ENCODE measurements at regions not wholly inside any gene's neighbourhood (a gene's known extent, or its start where the extent isn't known, plus 50 kb on each side); places are given as distances from the start of the nearest gene placed in this dataset.
"Not testable (repeated sequence)": the region's sequence is repeated elsewhere in the genome, so short reads cannot be mapped to it uniquely, and the experiment has no call there.

DNA sequence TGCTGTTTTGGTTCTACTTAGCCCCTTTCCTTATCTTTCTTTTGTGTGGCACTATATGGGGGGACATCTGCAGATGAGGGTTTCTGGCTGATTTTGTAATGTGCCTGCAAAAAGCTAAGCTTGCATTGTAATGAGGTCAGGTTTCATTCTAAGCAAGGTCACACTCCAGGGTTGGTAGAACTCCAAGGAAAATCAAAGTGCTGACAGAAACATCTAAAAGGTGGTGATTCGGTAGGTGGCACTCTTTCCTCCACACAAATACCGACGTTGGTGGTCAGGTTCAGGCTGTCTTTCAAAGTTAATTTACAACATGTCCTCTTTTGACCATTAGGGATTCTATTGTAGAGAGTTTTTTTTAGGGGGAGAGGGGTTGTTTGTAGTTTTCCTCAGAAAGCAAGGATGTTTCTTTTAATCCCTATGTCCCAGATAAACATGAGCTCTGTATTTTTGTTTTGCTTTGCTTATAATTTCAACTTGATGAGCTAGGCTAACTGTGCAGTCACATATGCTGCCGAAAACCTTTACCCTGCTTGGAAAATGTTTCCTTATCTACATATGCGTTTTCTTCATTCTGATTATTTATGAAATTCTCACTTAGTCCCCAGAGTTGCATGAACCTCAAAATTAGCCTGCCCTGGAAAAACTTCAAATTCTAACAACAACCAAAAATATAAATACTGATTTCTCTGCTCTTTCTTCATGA is 434.2 kb downstream of the PPARGC1A start:
- no peak for DNase-seq (ENCODE audit: missing footprints)
- ATAC-seq: peak; percentile 75
- intact Hi-C loops (cut with DNase I): loop anchor here (10.0 kb wide), 2 partner anchors 359 to 479 kb away; no protein-coding TSS in a partner anchor

DNA sequence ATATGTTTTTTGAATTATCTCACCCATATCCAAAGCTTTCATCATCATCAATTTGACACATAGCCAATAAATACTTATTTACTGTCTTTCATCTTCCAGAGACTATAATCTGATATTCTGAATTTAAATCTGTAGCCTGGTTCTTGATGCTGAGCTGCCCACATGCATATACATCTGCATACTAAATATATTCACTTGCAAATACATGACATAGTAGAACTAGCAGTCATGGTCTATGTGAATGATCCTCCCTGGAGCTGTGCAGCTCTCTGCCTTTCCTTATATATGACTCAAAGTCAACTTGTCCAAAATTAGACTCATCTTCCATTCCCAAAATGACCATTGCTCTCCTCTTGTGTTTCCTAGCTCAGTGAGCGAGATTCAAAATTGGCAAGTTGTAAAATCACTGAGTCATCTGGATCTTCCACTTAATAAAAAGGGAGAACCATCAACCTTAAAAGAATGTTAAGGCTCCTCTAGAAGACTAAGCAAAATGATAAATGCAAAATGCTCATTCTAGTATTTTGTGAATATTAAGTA is 448.2 kb downstream of the PPARGC1A start:
- no peak for ATAC-seq
- intact Hi-C loops (cut with DNase I): no loop called here
- no peak for DNase-seq (ENCODE audit: missing footprints)

DNA sequence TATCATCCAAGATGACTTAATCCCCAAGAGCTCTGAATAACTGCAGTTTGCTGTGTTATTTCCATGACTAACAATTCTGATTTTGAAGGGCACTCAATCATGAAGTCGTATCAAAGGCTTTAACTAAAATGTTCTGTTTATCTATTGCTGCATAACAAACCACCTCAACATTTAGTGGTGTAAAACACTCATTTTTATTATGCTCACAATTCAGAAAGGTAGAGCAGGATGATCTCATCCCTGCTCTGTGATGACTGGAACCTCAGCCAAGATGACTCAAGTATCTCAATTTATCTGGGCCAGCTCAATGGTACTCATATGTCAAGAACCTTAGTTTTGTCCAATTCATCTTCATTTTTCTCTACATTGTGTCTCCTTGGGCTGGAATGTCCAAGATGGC is 451.1 kb downstream of the PPARGC1A start:
- ATAC-seq (no peak), DNase-seq (ENCODE audit: missing footprints) (no peak)
- intact Hi-C loops (cut with DNase I): no loop called here

GRCh38 chr4:23429497-23429896 is 460.4 kb downstream of the PPARGC1A start:
- DNase-seq (ENCODE audit: missing footprints) (no peak), ATAC-seq (no peak)
- intact Hi-C loops (cut with DNase I): no loop called here

DNA sequence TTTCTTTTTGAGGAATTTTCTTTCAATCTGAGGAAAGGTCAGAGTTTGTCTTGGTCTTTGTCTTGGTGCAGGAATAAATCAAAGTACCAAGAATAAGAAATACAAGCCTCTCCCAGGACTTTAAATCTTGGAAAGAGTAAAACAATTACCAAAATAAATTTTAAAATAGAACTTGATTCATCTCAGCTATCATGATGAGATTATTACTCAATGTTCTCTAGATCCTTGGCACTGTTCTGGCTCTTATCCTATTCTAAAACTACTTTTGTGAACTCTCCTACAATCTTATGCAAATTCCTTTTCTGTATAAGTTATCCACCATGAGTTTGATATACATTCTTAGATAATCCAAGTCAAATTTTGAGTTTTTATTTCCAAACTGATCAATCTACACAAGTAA is 464.3 kb downstream of the PPARGC1A start:
- ATAC-seq: no peak
- intact Hi-C loops (cut with DNase I): no loop called here
- no peak for DNase-seq (ENCODE audit: missing footprints)

- no peak for DNase-seq (ENCODE audit: missing footprints)
- intact Hi-C loops (cut with DNase I): no loop called here
- ATAC-seq: no peak
These were observed 466.3 kb downstream of the PPARGC1A start for GRCh38 chr4:23423540-23423939.

DNA sequence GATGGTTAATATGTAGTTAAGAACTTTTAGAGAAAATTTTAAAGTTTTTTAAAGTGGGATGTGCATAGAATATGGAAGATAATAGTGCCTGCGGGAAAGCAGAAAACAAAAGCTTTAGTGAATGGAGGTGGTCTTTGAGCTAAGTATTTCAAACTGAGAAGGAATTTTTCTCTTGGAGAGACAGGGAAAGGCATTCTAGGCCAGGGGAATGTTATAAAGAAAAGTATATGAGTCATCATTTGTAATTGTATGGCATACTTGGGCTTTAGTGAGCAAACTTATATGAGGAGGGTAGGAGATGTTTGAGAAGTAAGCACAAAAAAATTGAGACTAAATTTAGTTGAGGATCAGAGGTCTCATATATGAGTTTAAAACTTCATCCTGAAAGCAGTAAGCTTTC is 467.0 kb downstream of the PPARGC1A start:
- intact Hi-C loops (cut with DNase I): no loop called here
- ATAC-seq (no peak), DNase-seq (ENCODE audit: missing footprints) (no peak)

DNA sequence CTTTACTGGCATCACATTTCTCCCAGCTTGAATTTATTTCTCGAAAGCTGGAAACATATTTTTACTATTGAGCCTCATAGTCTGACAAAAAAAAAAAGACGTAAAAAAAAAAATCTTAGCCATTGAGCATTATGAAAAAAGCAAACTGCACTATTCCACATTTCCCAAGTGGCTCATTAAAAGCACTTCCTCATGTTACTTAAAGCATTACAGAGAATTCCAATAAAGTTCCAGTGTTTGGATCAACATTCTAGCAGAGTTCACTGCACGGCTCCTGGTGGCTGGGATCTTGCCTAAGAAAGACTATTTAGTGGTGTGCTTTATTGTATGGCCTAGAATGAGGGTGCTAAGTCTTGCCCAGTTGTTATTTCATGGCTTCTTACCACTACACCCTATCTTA is 476.2 kb downstream of the PPARGC1A start:
- DNase-seq (ENCODE audit: missing footprints) (no peak), ATAC-seq (no peak)
- intact Hi-C loops (cut with DNase I): no loop called here

GRCh38 chr4:23412701-23413100 is 477.1 kb downstream of the PPARGC1A start:
- DNase-seq (ENCODE audit: missing footprints) (no peak), ATAC-seq (no peak)
- intact Hi-C loops (cut with DNase I): no loop called here

DNA sequence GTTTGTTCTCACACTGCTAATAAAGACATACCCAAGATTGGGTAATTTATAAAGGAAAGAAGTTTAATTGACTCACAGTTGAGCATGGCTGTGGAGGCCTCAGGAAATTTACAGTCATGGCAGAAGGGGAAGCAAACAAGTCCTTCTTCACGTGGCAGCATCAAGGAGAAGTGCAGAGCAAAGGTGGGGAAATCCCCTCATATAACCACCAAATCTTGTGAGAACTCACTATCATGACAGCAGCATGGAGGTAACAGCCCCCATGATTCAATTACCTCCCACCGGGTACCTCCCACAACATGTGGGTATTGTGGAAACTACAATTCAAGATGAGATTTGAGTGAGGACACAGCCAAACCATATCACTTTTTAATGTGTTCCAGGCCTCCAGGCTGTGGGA is 480.9 kb downstream of the PPARGC1A start:
- DNase-seq (ENCODE audit: missing footprints); ATAC-seq; intact Hi-C loops (cut with DNase I): not testable (repeated sequence)

DNA sequence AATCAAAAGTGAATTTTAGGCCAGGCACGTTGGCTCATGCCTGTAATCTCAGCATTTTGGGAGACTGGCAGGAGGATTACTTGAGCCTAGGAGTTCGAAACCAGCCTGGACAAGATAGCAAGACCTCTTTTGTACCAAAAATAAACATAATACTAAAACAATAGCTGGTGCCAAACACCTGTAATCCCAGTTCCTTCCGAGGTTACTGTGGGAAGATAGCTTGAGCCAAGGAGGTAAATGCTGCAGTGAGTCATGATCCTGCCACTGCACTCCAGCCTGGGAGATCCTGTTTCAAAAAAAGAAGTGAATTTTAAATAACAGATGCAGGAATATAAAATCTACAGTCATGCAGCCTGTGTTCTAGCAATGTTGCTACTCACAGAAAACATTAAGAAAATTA is 488.3 kb downstream of the PPARGC1A start:
- ATAC-seq: no peak
- DNase-seq (ENCODE audit: missing footprints): no peak

DNA sequence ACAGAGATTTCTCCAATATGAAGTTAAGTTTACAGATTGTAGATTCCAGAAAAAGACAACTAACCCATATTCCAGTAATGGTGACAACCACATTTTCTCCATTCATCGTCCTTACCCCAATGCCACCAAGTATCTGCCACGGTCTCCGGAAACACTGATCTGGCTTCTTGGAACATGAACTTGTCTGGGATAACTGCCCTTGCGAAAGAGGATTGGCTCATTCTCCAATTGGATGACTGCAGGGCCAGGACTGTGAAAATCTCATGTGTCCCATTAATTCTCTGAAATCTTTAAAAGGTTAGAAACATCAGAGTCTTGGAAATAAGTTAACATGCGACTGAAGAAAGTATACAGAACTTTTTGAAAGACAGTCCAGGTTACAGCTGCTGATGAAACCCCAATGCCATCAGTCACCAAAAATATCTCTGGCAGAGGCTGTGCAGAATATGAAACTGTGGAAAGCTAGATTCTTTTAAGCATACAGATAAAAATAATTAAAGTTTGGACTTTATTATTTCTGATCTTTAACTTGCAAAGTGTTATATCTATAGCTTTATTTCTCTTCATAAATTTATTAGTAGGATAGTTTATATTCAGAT is 496.9 kb downstream of the PPARGC1A start:
- DNase-seq (ENCODE audit: missing footprints): no peak
- intact Hi-C loops (cut with DNase I): no loop called here
- ATAC-seq: peak; percentile 67

More for the DNA sequence above, 488.3 kb downstream of the PPARGC1A start:
- intact Hi-C loops (cut with DNase I): no loop called here

DNA sequence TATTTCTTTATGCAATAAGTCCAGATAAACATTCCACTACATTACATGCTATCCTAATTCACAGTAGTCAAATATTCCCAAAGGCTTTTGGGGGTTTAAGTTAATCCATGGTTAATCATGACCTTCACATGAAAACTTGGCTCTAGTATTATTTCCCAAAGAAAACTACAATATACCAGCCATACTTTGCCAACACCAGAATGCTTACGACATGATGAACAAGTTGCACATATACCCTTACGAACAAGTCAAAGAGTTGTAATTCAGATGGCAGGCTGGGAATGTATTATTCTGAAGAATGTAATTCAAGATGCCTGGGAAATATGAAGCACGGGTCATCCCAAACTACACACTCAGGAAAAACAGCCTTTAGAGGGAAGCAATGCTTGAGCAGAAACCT is 499.6 kb downstream of the PPARGC1A start:
- no peak for ATAC-seq
- DNase-seq (ENCODE audit: missing footprints): no peak
- intact Hi-C loops (cut with DNase I): no loop called here

DNA sequence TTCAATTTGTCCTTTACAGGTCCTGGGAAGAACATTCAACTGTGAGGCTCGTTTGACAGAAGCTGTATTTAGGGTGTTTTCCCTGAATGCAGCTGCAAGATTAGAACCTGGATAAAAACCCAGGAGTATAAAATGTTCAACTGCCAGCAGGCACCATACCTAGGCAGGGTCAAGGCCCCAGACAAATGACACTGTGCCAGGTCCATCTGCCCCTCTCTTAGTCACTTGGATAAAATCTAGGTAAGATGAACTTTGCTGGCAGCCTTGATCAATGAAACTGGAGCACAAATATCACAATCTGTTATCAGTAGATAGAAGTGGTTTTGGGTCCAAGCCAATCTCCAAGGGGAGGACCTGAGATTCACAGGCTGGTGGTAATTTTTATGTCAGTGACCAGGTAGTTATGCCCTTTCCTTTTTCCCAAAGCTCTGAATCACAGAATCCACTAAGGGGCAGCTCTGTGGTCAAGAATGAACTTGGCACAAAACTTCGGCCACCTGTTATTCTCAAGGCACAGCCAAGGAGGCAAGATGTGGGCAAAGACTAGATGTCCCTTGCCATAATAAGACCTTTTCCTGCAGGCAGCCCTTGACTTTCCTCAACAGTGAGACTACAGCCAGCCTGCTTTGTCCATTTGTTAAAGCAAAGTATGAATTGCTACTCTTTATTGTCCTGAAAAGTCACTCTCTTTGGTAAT is 501.0 kb downstream of the PPARGC1A start:
- DNase-seq (ENCODE audit: missing footprints) (no peak), ATAC-seq (no peak)
- intact Hi-C loops (cut with DNase I): no loop called here

GRCh38 chr4:23388255-23388654 is 501.6 kb downstream of the PPARGC1A start:
- ATAC-seq: peak; percentile 74
- intact Hi-C loops (cut with DNase I): no loop called here

DNA sequence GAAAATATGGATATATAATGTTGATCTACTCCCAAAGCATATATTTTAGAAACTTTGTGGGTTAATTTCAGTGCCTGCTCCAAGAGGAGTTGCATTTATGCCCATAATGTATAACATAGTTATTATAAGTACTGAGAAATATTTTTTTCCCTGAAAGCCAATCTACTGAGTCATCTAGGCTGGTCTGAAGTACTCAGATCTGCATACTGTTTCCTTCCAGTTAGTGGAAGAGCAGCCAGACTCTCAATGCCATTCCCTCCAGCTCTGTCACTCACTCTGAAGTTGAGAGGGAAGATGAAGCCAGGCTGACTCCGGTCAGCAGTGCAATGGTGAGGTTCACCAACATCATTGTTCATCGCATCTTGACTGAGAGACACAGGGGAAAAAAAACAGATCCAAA is 505.1 kb downstream of the PPARGC1A start:
- intact Hi-C loops (cut with DNase I): no loop called here
- no peak for ATAC-seq
- DNase-seq (ENCODE audit: missing footprints): no peak

More at GRCh38 chr4:23388255-23388654, 501.6 kb downstream of the PPARGC1A start:
- no peak for DNase-seq (ENCODE audit: missing footprints)

GRCh38 chr4:23382879-23383278 is 507.0 kb downstream of the PPARGC1A start:
- intact Hi-C loops (cut with DNase I): no loop called here
- DNase-seq (ENCODE audit: missing footprints): no peak
- no peak for ATAC-seq

DNA sequence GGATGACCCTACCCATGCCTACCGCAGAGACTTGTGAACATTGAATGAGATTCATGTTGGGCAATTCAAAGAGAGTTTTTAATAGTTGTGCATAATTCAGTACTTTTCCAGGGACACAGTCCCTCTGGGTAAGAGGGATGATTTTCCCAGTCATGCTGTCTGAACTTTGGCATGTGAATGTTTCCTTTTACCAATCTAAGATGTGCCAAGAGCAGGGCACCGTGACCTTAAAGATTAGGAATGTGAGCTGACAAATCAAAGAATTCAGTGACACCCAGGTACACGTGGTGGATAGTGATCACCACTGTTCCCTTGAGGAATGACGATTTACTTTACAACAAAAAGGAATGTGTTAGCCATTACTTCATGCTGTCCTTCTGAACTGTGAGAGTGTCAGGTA is 515.6 kb downstream of the PPARGC1A start:
- DNase-seq (ENCODE audit: missing footprints) (no peak), ATAC-seq (no peak)
- intact Hi-C loops (cut with DNase I): loop anchor here (2.0 to 5.0 kb wide), 3 partner anchors 78 to 873 kb away; no protein-coding TSS in a partner anchor

DNA sequence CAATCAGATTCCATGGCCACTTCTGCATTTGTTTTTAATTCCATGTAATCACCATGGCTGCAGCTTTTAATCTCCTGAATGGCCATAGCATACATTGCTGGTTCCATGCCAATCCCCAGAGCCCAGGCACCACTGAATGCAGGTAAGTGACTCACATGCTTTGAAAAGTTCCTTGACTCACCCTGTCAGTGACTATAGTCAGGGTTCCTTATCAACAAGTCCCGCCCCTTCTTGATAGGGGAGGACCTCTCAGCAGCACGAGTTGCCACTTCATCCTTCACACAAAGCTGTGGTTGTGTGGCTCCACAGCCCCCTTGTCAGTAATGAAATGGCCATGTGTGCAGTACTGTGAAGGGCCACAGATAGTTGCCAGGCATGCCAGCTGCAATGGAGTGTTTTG is 516.6 kb downstream of the PPARGC1A start:
- ATAC-seq (peak; percentile 88), DNase-seq (ENCODE audit: missing footprints) (no peak)
- intact Hi-C loops (cut with DNase I): loop anchor here (5.0 kb wide), 2 partner anchors 79 to 874 kb away; no protein-coding TSS in a partner anchor

DNA sequence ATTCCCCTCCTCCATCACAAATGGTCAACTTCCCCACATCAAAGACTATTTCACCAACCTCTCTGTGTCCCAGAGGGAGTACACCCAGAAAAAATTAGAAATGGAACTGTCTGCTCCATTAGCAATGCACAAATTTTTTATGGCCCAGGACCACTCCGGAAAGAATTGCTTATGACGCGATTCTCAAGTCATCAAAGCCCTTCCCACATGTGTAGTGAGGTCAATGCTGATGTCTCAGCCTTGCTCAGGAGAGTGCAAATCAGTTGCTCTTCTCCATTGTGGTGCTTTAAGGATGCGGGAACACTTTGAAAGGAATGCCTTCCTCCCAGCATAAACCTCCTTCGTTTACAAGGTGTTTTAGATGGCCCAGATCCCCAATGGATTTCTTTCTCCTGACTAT is 518.3 kb downstream of the PPARGC1A start:
- DNase-seq (ENCODE audit: missing footprints) (no peak), ATAC-seq (no peak)
- intact Hi-C loops (cut with DNase I): loop anchor here (5.0 kb wide), 2 partner anchors 81 to 876 kb away; no protein-coding TSS in a partner anchor

Measured in Right ventricle myocardium inferior (tissue), 1 donor.